K562 (cell line): ENCODE measurements at regions not wholly inside any gene's neighbourhood (a gene's known extent, or its start where the extent isn't known, plus 50 kb on each side); places are given as distances from the start of the nearest gene placed in this dataset.

Source experiments
- ATAC-seq: fragments of 200-7000 bp; cut with Tn5 transposase; 3 replicates; pipeline ENCODE4 v1.9.1; 2020; ENCODE audit warnings: moderate library complexity
- BruUV-seq: library from RNA; stranded (reverse); fragments of 400-500 nt; replicated peaks from 2 replicates; lab custom pipeline; 2021; lab: Mats Ljungman, UMichigan
- CTCF ChIA-PET: fragments of 300-600 bp; formaldehyde crosslinking; extraction: SDS; loops from one replicate; lab custom pipeline; 2021; ENCODE audit warnings: low intra/inter-chr PET ratio; lab: Yijun Ruan, JAX
- POLR2A ChIA-PET: fragments of 300-600, 350-650 bp; sonication (Branson Sonifier 250); formaldehyde crosslinking; extraction: SDS; loops from one replicate; lab custom pipeline; 2021; ENCODE audit warnings: antibody characterized with exemption, inconsistent platforms; lab: Yijun Ruan, JAX
- DNase-seq, 4 experiments: peaks; one replicate each; pipeline versions ENCODE4 v3.0.0 to v3.0.0-alpha.2; 2011 to 2018; ENCODE audit warnings: low spot score in 3 of 4, mixed read lengths in 3 of 4; ENCODE audit errors: extremely low read depth in 1 of 4
- FAIRE-seq: peaks from 2 replicates; lab custom pipeline; 2011; peaks lifted over from hg19 to GRCh38; lab: Jason Lieb, UNC
- H2AFZ ChIP-seq: 2 replicates; pipeline ENCODE4 v1.6.0; 2011; ENCODE audit warnings: low read depth, low read length, control low read depth, inconsistent platforms
- H3K27ac ChIP-seq: fragments of 200-600 bp; 3 replicates; pipeline ENCODE4 v1.8.0; 2011; ENCODE audit warnings: low read depth, mild to moderate bottlenecking, control low read depth, inconsistent platforms, low read length, moderate library complexity, mixed read lengths; ENCODE audit errors: extremely low read depth
- H3K27me3 ChIP-seq, 2 experiments: fragments of 300-600 bp in 1 of 2; 2 replicates in 1 of 2; 3 replicates in 1 of 2; pipeline versions ENCODE4 v1.6.0 to v1.8.0; 2011; ENCODE audit warnings: inconsistent platforms in 2 of 2, low read length in 2 of 2, mild to moderate bottlenecking in 1 of 2, mixed read lengths in 1 of 2, moderate library complexity in 1 of 2; ENCODE audit not compliant: control insufficient read depth in 2 of 2, insufficient read depth in 2 of 2
- H3K36me3 ChIP-seq: fragments of 300-600 bp; 3 replicates; pipeline ENCODE4 v1.8.0; 2011; ENCODE audit warnings: mild to moderate bottlenecking, low read length, inconsistent platforms; ENCODE audit not compliant: control insufficient read depth, insufficient read depth
- H3K4me1 ChIP-seq, 2 experiments: fragments of 200-600 bp in 1 of 2; replicated peaks in 1 of 2; 2 replicates in 1 of 2; 3 replicates in 1 of 2; pipeline versions ENCODE4 v1.5.1 to v1.8.0; 2011; ENCODE audit warnings: inconsistent platforms in 2 of 2, low read length in 2 of 2, mild to moderate bottlenecking in 1 of 2, mixed read lengths in 1 of 2, moderate library complexity in 1 of 2; ENCODE audit not compliant: control insufficient read depth in 2 of 2, insufficient read depth in 2 of 2
- H3K4me2 ChIP-seq: 2 replicates; pipeline ENCODE4 v1.6.1; 2011; ENCODE audit warnings: low read length, control low read depth, inconsistent platforms, mixed read lengths; ENCODE audit not compliant: insufficient read depth
- H3K4me3 ChIP-seq: fragments of 200-600 bp; sonication (generic), shearing (Covaris generic); 2 replicates; pipeline ENCODE4 v1.5.1; 2016; ENCODE audit warnings: control low read depth, inconsistent platforms
- H3K79me2 ChIP-seq: fragments of 200-600 bp; 3 replicates; pipeline ENCODE4 v1.8.0; 2011; ENCODE audit warnings: low read length, inconsistent platforms; ENCODE audit not compliant: control insufficient read depth, insufficient read depth
- H3K9ac ChIP-seq, 2 experiments: 2 replicates each; pipeline versions ENCODE4 v1.6.0 to v1.6.1; 2011; ENCODE audit warnings: low read depth in 2 of 2, low read length in 2 of 2, control low read depth in 1 of 2, inconsistent platforms in 1 of 2, mild to moderate bottlenecking in 1 of 2, mixed read lengths in 1 of 2; ENCODE audit not compliant: insufficient read depth in 1 of 2
- H3K9me1 ChIP-seq: one replicate; pipeline ENCODE4 v1.6.0; 2011; ENCODE audit warnings: inconsistent platforms, mild to moderate bottlenecking, low read length, moderate library complexity; ENCODE audit not compliant: control insufficient read depth, insufficient read depth
- H3K9me3 ChIP-seq: replicated peaks from 2 replicates; pipeline ENCODE4 v1.5.1; 2011; ENCODE audit warnings: low read depth, low read length, inconsistent platforms; ENCODE audit not compliant: control insufficient read depth, insufficient read depth
- H4K20me1 ChIP-seq: replicated peaks from 2 replicates; pipeline ENCODE4 v1.6.1; 2011; ENCODE audit warnings: low read length, inconsistent platforms, mixed read lengths; ENCODE audit not compliant: control insufficient read depth, insufficient read depth
- E2F3 ChIP-seq: fragments of 250-450 bp; sonication (Bioruptor Pico); IDR thresholded peaks from 2 replicates; pipeline ENCODE4 v1.4.0; 2020; ENCODE audit warnings: mild to moderate bottlenecking
- JUNB ChIP-seq: fragments of 450-650 bp; formaldehyde crosslinking; conservative IDR thresholded peaks from 2 replicates; pipeline ENCODE4 v1.4.0; 2020; ENCODE audit warnings: mild to moderate bottlenecking
- WGBS: fragments of 100-300 bp; shearing (Covaris generic); methylation state at CpG from one replicate; pipeline ENCODE4 v1.1.6; 2016; ENCODE audit warnings: low coverage, mixed read lengths; ENCODE audit not compliant: insufficient coverage; ENCODE audit errors: missing lambda C conversion rate; 5-methylcytosine and 5-hydroxymethylcytosine counted together
- in situ Hi-C: fragments of 300-500 bp; cut with MboI; formaldehyde crosslinking; loops from 4 replicates; pipeline ENCODE4 v1.15.0; 2018; ENCODE audit warnings: inconsistent platforms, mixed read lengths
- intact Hi-C: fragments of 100-400 bp; cut with micrococcal nuclease; formaldehyde crosslinking; loops from 2 replicates; pipeline ENCODE4 v1.14.2; 2022
- TF ChIP-seq, protein P1 (sequence below): IDR thresholded peaks from 2 replicates; pipeline ENCODE4 v1.6.1; 2011; ENCODE audit not compliant: insufficient read length; ENCODE audit errors: extremely low read depth
- TF ChIP-seq, protein P2 (sequence below): fragments of 450-650 bp; IDR thresholded peaks from 2 replicates; pipeline ENCODE4 v1.6.1; 2017; ENCODE audit warnings: antibody characterized with exemption, mild to moderate bottlenecking

DNA sequence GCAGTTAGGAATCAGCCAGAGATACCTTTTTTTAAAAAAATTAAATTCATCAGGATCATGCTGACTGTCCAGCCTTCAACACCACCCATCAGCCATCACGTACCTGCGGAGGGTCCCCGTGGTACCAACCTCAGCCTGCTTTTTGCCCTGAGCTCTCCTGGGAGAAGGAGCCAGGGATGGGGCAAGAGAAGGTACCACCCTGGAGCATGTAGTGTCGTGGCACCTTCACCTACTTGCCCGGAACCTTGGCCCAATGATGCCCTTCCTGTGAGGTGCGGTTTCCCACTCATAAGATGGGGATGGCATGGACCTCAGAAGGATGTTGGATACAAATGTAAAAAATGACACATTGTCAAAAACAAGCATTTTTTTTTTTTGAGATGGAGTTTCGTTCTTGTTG lies 88.4 kb upstream of the C1orf174 start:
- no peaks in the 10 kb centered on the region for H3K9me1 ChIP-seq
- H3K9me3 ChIP-seq: no peaks in the 10 kb centered on the region
- 12% methylated on average over 7 of the region's 7 CpGs for WGBS
- peaks cover 0 to 35% of the 10 kb centered on the region in 2 experiments; a peak in 1 of 5 replicates for H3K27me3 ChIP-seq
- H4K20me1 ChIP-seq: no peaks in the 10 kb centered on the region; the same call in 1 of the 2 replicates
- H3K79me2 ChIP-seq: no peaks in the 10 kb centered on the region
- FAIRE-seq (no peak), DNase-seq (no peak), ATAC-seq (no peak)
- H3K4me1 ChIP-seq: no peaks in the 10 kb centered on the region; a peak in 1 of 5 replicates
- H3K4me2 ChIP-seq: no peak overlapping the region
- no TSS peak for BruUV-seq
- intact Hi-C loops: no loop called here
- CTCF ChIA-PET: no interaction called here
- TF ChIP-seq E2F3 (CRISPR knock-in tag) (no peak), JUNB (no peak)
- TF ChIP-seq, protein P1, sequence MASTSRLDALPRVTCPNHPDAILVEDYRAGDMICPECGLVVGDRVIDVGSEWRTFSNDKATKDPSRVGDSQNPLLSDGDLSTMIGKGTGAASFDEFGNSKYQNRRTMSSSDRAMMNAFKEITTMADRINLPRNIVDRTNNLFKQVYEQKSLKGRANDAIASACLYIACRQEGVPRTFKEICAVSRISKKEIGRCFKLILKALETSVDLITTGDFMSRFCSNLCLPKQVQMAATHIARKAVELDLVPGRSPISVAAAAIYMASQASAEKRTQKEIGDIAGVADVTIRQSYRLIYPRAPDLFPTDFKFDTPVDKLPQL: no peak
- TF ChIP-seq, protein P2, sequence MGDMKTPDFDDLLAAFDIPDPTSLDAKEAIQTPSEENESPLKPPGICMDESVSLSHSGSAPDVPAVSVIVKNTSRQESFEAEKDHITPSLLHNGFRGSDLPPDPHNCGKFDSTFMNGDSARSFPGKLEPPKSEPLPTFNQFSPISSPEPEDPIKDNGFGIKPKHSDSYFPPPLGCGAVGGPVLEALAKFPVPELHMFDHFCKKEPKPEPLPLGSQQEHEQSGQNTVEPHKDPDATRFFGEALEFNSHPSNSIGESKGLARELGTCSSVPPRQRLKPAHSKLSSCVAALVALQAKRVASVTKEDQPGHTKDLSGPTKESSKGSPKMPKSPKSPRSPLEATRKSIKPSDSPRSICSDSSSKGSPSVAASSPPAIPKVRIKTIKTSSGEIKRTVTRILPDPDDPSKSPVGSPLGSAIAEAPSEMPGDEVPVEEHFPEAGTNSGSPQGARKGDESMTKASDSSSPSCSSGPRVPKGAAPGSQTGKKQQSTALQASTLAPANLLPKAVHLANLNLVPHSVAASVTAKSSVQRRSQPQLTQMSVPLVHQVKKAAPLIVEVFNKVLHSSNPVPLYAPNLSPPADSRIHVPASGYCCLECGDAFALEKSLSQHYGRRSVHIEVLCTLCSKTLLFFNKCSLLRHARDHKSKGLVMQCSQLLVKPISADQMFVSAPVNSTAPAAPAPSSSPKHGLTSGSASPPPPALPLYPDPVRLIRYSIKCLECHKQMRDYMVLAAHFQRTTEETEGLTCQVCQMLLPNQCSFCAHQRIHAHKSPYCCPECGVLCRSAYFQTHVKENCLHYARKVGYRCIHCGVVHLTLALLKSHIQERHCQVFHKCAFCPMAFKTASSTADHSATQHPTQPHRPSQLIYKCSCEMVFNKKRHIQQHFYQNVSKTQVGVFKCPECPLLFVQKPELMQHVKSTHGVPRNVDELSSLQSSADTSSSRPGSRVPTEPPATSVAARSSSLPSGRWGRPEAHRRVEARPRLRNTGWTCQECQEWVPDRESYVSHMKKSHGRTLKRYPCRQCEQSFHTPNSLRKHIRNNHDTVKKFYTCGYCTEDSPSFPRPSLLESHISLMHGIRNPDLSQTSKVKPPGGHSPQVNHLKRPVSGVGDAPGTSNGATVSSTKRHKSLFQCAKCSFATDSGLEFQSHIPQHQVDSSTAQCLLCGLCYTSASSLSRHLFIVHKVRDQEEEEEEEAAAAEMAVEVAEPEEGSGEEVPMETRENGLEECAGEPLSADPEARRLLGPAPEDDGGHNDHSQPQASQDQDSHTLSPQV: no peak
- POLR2A ChIA-PET: no interaction called here
- no peak overlapping the region for H2AFZ ChIP-seq
- H3K9ac ChIP-seq: no peak overlapping the region
- no peaks in the 10 kb centered on the region for H3K36me3 ChIP-seq
- no peak overlapping the region for H3K27ac ChIP-seq
- in situ Hi-C loops: no loop called here
- H3K4me3 ChIP-seq: no peak overlapping the region
